AG04450 (cell line): ENCODE measurements at regions not wholly inside any gene's neighbourhood (a gene's known extent, or its start where the extent isn't known, plus 50 kb on each side); places are given as distances from the start of the nearest gene placed in this dataset.

Experiments
- CTCF ChIA-PET: fragments of 300-600, 350-600 bp; formaldehyde crosslinking; extraction: SDS; loops from one replicate; lab custom pipeline; 2022; ENCODE audit warnings: antibody characterized with exemption, inconsistent platforms; lab: Charles Lee
- POLR2A ChIA-PET: fragments of 350-600 bp; formaldehyde crosslinking; extraction: SDS; loops from one replicate; lab custom pipeline; 2021; ENCODE audit warnings: antibody characterized with exemption, inconsistent platforms; lab: Yijun Ruan, JAX
- DNase-seq: peaks from one replicate; pipeline ENCODE4 v3.0.0-alpha.2; 2011; ENCODE audit warnings: low read depth, low spot score
- H3K27ac ChIP-seq: one replicate; pipeline ENCODE4 v1.5.1; 2012; ENCODE audit warnings: low read depth, low read length, control low read depth
- H3K27me3 ChIP-seq: one replicate; pipeline ENCODE4 v1.6.0; 2012; ENCODE audit warnings: low read length; ENCODE audit not compliant: control insufficient read depth, insufficient read depth
- H3K4me3 ChIP-seq: 2 replicates; pipeline ENCODE4 v1.5.1; 2011; ENCODE audit warnings: mild to moderate bottlenecking, low read depth, low read length, control low read depth
- H3K9me3 ChIP-seq: 2 replicates; pipeline ENCODE4 v1.5.1; 2012; ENCODE audit warnings: low read length; ENCODE audit not compliant: control insufficient read depth, insufficient read depth
- CTCF ChIP-seq: IDR thresholded peaks from 2 replicates; pipeline ENCODE4 v1.5.1; 2011; ENCODE audit warnings: low read depth, low read length, control low read depth, inconsistent platforms

- POLR2A ChIA-PET = no interaction called here
- Histone ChIP-seq H3K27ac (no peak overlapping the region), H3K27me3 (no peaks in the 10 kb centered on the region), H3K4me3 (no peak overlapping the region), H3K9me3 (peaks cover 2% of the 10 kb centered on the region; the same call in 1 of the 2 replicates)
- CTCF ChIA-PET = no interaction called here
- DNase-seq = no peak
- TF ChIP-seq CTCF = no peak
Observed at GRCh38 chr17:6011206-6011605, 59.0 kb upstream of the WSCD1 start.

- TF ChIP-seq CTCF = no peak
- CTCF ChIA-PET = no interaction called here
- Histone ChIP-seq H3K4me3 (no peak overlapping the region), H3K27me3 (no peaks in the 10 kb centered on the region), H3K9me3 (peaks cover 2% of the 10 kb centered on the region; the same call in 1 of the 2 replicates), H3K27ac (no peak overlapping the region)
- POLR2A ChIA-PET = no interaction called here
- DNase-seq = no peak
Observed at GRCh38 chr17:6018788-6019187, 51.4 kb upstream of the WSCD1 start.

GRCh38 chr17:6019959-6020358 is 50.2 kb upstream of the WSCD1 start:
- Histone ChIP-seq H3K27me3 (no peaks in the 10 kb centered on the region), H3K27ac (no peak overlapping the region), H3K9me3 (no peaks in the 10 kb centered on the region), H3K4me3 (no peak overlapping the region)
- ChIA-PET CTCF (no interaction called here), POLR2A (no interaction called here)
- TF ChIP-seq CTCF = no peak
- DNase-seq = no peak

- Histone ChIP-seq H3K9me3 (no peaks in the 10 kb centered on the region), H3K27ac (no peak overlapping the region), H3K27me3 (no peaks in the 10 kb centered on the region), H3K4me3 (no peak overlapping the region)
- TF ChIP-seq CTCF = no peak
- ChIA-PET POLR2A (interaction anchor here (0.5 kb wide), 1 partner anchor 168 kb away, joined by 3 read pairs; no protein-coding TSS in a partner anchor), CTCF (no interaction called here)
- DNase-seq = no peak
Observed at GRCh38 chr17:6020376-6021010, 49.7 kb upstream of the WSCD1 start.
